T-helper 1 cell treated with Interleukin-12 subunit alpha and Interleukin-12 subunit beta and Interleukin-4 antibody, amounts not matched to agents 30 μg/mL and 1 μg/mL, for 36 hours (primary cell): ENCODE measurements at regions not wholly inside any gene's neighbourhood (a gene's known extent, or its start where the extent isn't known, plus 50 kb on each side); places are given as distances from the start of the nearest gene placed in this dataset.
"Not testable (repeated sequence)": the region's sequence is repeated elsewhere in the genome, so short reads cannot be mapped to it uniquely, and the experiment has no call there.

Experiments used
- H3K27ac Mint-ChIP-seq: one replicate; pipeline ENCODE4 v1.8.0; 2021; ENCODE audit warnings: mild to moderate bottlenecking, mixed read lengths
- H3K27me3 Mint-ChIP-seq: one replicate; pipeline ENCODE4 v1.8.0; 2021; ENCODE audit warnings: low read depth, mixed read lengths
- H3K36me3 Mint-ChIP-seq: one replicate; pipeline ENCODE4 v1.8.0; 2021; ENCODE audit warnings: low read depth, mixed read lengths
- H3K4me1 Mint-ChIP-seq: one replicate; pipeline ENCODE4 v1.8.0; 2021; ENCODE audit warnings: low read depth, mixed read lengths
- H3K4me3 Mint-ChIP-seq: one replicate; pipeline ENCODE4 v1.8.0; 2021; ENCODE audit warnings: mild to moderate bottlenecking, moderate library complexity, mixed read lengths
- H3K9me3 Mint-ChIP-seq: one replicate; pipeline ENCODE4 v1.8.0; 2021; ENCODE audit warnings: mixed read lengths

GRCh38 chr11:45000918-45001317 lies 50.2 kb upstream of the TP53I11 start:
- Mint-ChIP-seq H3K27me3 (peaks cover 10% of the 10 kb centered on the region), H3K36me3 (no peaks in the 10 kb centered on the region), H3K4me1 (no peaks in the 10 kb centered on the region), H3K9me3 (no peaks in the 10 kb centered on the region), H3K4me3 (no peak overlapping the region), H3K27ac (no peak overlapping the region)

GRCh38 chr11:45001466-45002165 lies 50.9 kb upstream of the TP53I11 start:
- H3K27me3 Mint-ChIP-seq, result peaks cover 15% of the 10 kb centered on the region

GRCh38 chr11:45005106-45005505 lies 54.4 kb upstream of the TP53I11 start:
- Mint-ChIP-seq H3K27me3 (peaks cover 26% of the 10 kb centered on the region), H3K4me3 (no peak overlapping the region), H3K27ac (no peak overlapping the region), H3K9me3 (no peaks in the 10 kb centered on the region), H3K4me1 (no peaks in the 10 kb centered on the region), H3K36me3 (no peaks in the 10 kb centered on the region)

More at GRCh38 chr11:45001466-45002165, 50.9 kb upstream of the TP53I11 start:
- no peak overlapping the region for H3K4me3 Mint-ChIP-seq
- H3K4me1 Mint-ChIP-seq, result no peaks in the 10 kb centered on the region
- no peak overlapping the region for H3K27ac Mint-ChIP-seq
- H3K36me3 Mint-ChIP-seq, result no peaks in the 10 kb centered on the region
- H3K9me3 Mint-ChIP-seq, result no peaks in the 10 kb centered on the region

GRCh38 chr11:45007011-45007410 lies 56.3 kb upstream of the TP53I11 start:
- Mint-ChIP-seq H3K27me3 (peaks cover 26% of the 10 kb centered on the region), H3K4me3 (no peak overlapping the region), H3K4me1 (no peaks in the 10 kb centered on the region), H3K36me3 (no peaks in the 10 kb centered on the region), H3K27ac (no peak overlapping the region), H3K9me3 (no peaks in the 10 kb centered on the region)

GRCh38 chr11:45015983-45016382 lies 65.3 kb upstream of the TP53I11 start:
- H3K9me3 Mint-ChIP-seq, result peaks cover 24% of the 10 kb centered on the region

GRCh38 chr11:45016446-45016845 lies 65.8 kb upstream of the TP53I11 start:
- Mint-ChIP-seq H3K27me3 (peaks cover 19% of the 10 kb centered on the region), H3K9me3 (peaks cover 24% of the 10 kb centered on the region)
- not testable (repeated sequence) for H3K27ac Mint-ChIP-seq, H3K4me1 Mint-ChIP-seq, H3K36me3 Mint-ChIP-seq, H3K4me3 Mint-ChIP-seq

More at GRCh38 chr11:45015983-45016382, 65.3 kb upstream of the TP53I11 start:
- not testable (repeated sequence) for H3K4me1 Mint-ChIP-seq, H3K4me3 Mint-ChIP-seq, H3K27ac Mint-ChIP-seq, H3K36me3 Mint-ChIP-seq
- peaks cover 19% of the 10 kb centered on the region for H3K27me3 Mint-ChIP-seq

- H3K4me3 Mint-ChIP-seq, result no peak overlapping the region
- peaks cover 18% of the 10 kb centered on the region for H3K27me3 Mint-ChIP-seq
- H3K27ac Mint-ChIP-seq, result no peak overlapping the region
- H3K4me1 Mint-ChIP-seq, result peaks cover 2% of the 10 kb centered on the region
- peaks cover 22% of the 10 kb centered on the region for H3K9me3 Mint-ChIP-seq
- H3K36me3 Mint-ChIP-seq, result no peaks in the 10 kb centered on the region
Observed at GRCh38 chr11:45017329-45017728, 66.6 kb upstream of the TP53I11 start.

- H3K36me3 Mint-ChIP-seq, result no peaks in the 10 kb centered on the region
- peaks cover 5% of the 10 kb centered on the region for H3K4me1 Mint-ChIP-seq
- H3K27ac Mint-ChIP-seq, result no peak overlapping the region
- H3K27me3 Mint-ChIP-seq, result no peaks in the 10 kb centered on the region
- H3K4me3 Mint-ChIP-seq, result no peak overlapping the region
- no peaks in the 10 kb centered on the region for H3K9me3 Mint-ChIP-seq
Observed at GRCh38 chr11:45021001-45021400, 70.3 kb upstream of the TP53I11 start.

GRCh38 chr11:45021692-45022141 lies 71.0 kb upstream of the TP53I11 start:
- Mint-ChIP-seq H3K27ac (no peak overlapping the region), H3K9me3 (no peaks in the 10 kb centered on the region), H3K4me1 (peaks cover 6% of the 10 kb centered on the region)

GRCh38 chr11:45022294-45023064 lies 71.8 kb upstream of the TP53I11 start:
- Mint-ChIP-seq H3K4me1 (peaks cover 6% of the 10 kb centered on the region), H3K27ac (no peak overlapping the region), H3K27me3 (no peaks in the 10 kb centered on the region), H3K9me3 (no peaks in the 10 kb centered on the region), H3K36me3 (no peaks in the 10 kb centered on the region), H3K4me3 (no peak overlapping the region)

More at GRCh38 chr11:45021692-45022141, 71.0 kb upstream of the TP53I11 start:
- Mint-ChIP-seq H3K36me3 (no peaks in the 10 kb centered on the region), H3K27me3 (no peaks in the 10 kb centered on the region), H3K4me3 (no peak overlapping the region)

- no peak overlapping the region for H3K4me3 Mint-ChIP-seq
- H3K36me3 Mint-ChIP-seq, result no peaks in the 10 kb centered on the region
- H3K9me3 Mint-ChIP-seq, result no peaks in the 10 kb centered on the region
- H3K4me1 Mint-ChIP-seq, result peaks cover 6% of the 10 kb centered on the region
- no peaks in the 10 kb centered on the region for H3K27me3 Mint-ChIP-seq
- no peak overlapping the region for H3K27ac Mint-ChIP-seq
Observed at GRCh38 chr11:45023065-45023365, 72.3 kb upstream of the TP53I11 start.

GRCh38 chr11:45024316-45024715 lies 73.6 kb upstream of the TP53I11 start:
- Mint-ChIP-seq H3K4me3 (no peak overlapping the region), H3K36me3 (no peaks in the 10 kb centered on the region), H3K4me1 (peaks cover 6% of the 10 kb centered on the region), H3K9me3 (no peaks in the 10 kb centered on the region), H3K27ac (no peak overlapping the region), H3K27me3 (no peaks in the 10 kb centered on the region)

- H3K27ac Mint-ChIP-seq, result no peak overlapping the region
- H3K4me3 Mint-ChIP-seq, result no peak overlapping the region
- no peaks in the 10 kb centered on the region for H3K36me3 Mint-ChIP-seq
- no peaks in the 10 kb centered on the region for H3K27me3 Mint-ChIP-seq
- H3K9me3 Mint-ChIP-seq, result no peaks in the 10 kb centered on the region
- H3K4me1 Mint-ChIP-seq, result peaks cover 6% of the 10 kb centered on the region
Observed at GRCh38 chr11:45024846-45025588, 74.3 kb upstream of the TP53I11 start.

GRCh38 chr11:45025716-45026492 lies 75.2 kb upstream of the TP53I11 start:
- Mint-ChIP-seq H3K9me3 (no peaks in the 10 kb centered on the region), H3K27ac (peak overlapping the region; percentile 8), H3K4me1 (peaks cover 6% of the 10 kb centered on the region), H3K4me3 (no peak overlapping the region), H3K27me3 (no peaks in the 10 kb centered on the region), H3K36me3 (no peaks in the 10 kb centered on the region)
